HepG2 (cell line): ENCODE measurements at regions not wholly inside any gene's neighbourhood (a gene's known extent, or its start where the extent isn't known, plus 50 kb on each side); places are given as distances from the start of the nearest gene placed in this dataset.

Experiments
- ATAC-seq: fragments of 200-7000 bp; cut with Tn5 transposase; 3 replicates; pipeline ENCODE4 v1.9.1; 2020; ENCODE audit warnings: mild to moderate bottlenecking, moderate library complexity
- BruUV-seq: library from RNA; stranded (reverse); fragments of 400-500 nt; replicated peaks from 2 replicates; lab custom pipeline; 2021; lab: Mats Ljungman, UMichigan
- CTCF ChIA-PET: fragments of 300-600 bp; formaldehyde crosslinking; extraction: SDS; loops from one replicate; lab custom pipeline; 2021; ENCODE audit warnings: low total read pairs, inconsistent platforms, low intra/inter-chr PET ratio; lab: Yijun Ruan, JAX
- POLR2A ChIA-PET: fragments of 350-600 bp; sonication (Branson Sonifier 250); formaldehyde crosslinking; loops from one replicate; lab custom pipeline; 2020; ENCODE audit warnings: antibody characterized with exemption, inconsistent platforms; lab: Yijun Ruan, JAX
- DNase-seq: peaks from one replicate; pipeline ENCODE4 v3.0.0-alpha.2; 2015; ENCODE audit warnings: low spot score
- FAIRE-seq: peaks from 3 replicates; lab custom pipeline; 2011; peaks lifted over from hg19 to GRCh38; lab: Jason Lieb, UNC
- H2AFZ ChIP-seq: one replicate; pipeline ENCODE4 v1.6.1; 2011; ENCODE audit warnings: low read length, inconsistent platforms
- H3K27ac ChIP-seq: fragments of 300-600 bp; 3 replicates; pipeline ENCODE4 v1.8.0; 2011; ENCODE audit warnings: mixed run types, mild to moderate bottlenecking, mixed read lengths, low read length, inconsistent platforms; ENCODE audit not compliant: insufficient read depth; ENCODE audit errors: extremely low read length
- H3K27me3 ChIP-seq, 2 experiments: fragments of 200-600 bp in 1 of 2; 2 replicates in 1 of 2; 3 replicates in 1 of 2; pipeline versions ENCODE4 v1.6.0 to v1.8.0; 2011; ENCODE audit warnings: low read length in 2 of 2, mild to moderate bottlenecking in 2 of 2, moderate library complexity in 2 of 2, inconsistent platforms in 1 of 2; ENCODE audit not compliant: insufficient read depth in 2 of 2, control insufficient read depth in 1 of 2
- H3K36me3 ChIP-seq, 2 experiments: fragments of 200-600 bp in 1 of 2; replicated peaks in 1 of 2; 2 replicates in 1 of 2; 3 replicates in 1 of 2; pipeline versions ENCODE4 v1.5.1 to v1.8.0; 2011; ENCODE audit warnings: low read length in 2 of 2, inconsistent platforms in 1 of 2; ENCODE audit not compliant: insufficient read depth in 2 of 2, control insufficient read depth in 1 of 2
- H3K4me1 ChIP-seq: 2 replicates; pipeline ENCODE4 v1.5.1; 2012; ENCODE audit warnings: low read length, inconsistent platforms; ENCODE audit not compliant: insufficient read depth
- H3K4me2 ChIP-seq: 2 replicates; pipeline ENCODE4 v1.6.0; 2011; ENCODE audit warnings: low read depth, low read length, inconsistent platforms
- H3K4me3 ChIP-seq, 3 experiments: fragments of 200-600 bp in 1 of 3; sonication (generic), shearing (Covaris generic) in 1 of 3; replicated peaks in 1 of 3; 2 replicates each; pipeline ENCODE4 v1.5.1; 2011 to 2016; ENCODE audit warnings: low read length in 3 of 3, inconsistent platforms in 2 of 3, low read depth in 2 of 3, mild to moderate bottlenecking in 2 of 3, control low read depth in 1 of 3, mixed read lengths in 1 of 3; ENCODE audit not compliant: insufficient read depth in 1 of 3
- H3K79me2 ChIP-seq: one replicate; pipeline ENCODE4 v1.6.1; 2011; ENCODE audit warnings: low read length, inconsistent platforms; ENCODE audit not compliant: insufficient read depth
- H3K9ac ChIP-seq: 2 replicates; pipeline ENCODE4 v1.6.0; 2011; ENCODE audit warnings: mild to moderate bottlenecking, low read depth, low read length, inconsistent platforms; ENCODE audit not compliant: insufficient read depth
- H3K9me3 ChIP-seq: 2 replicates; pipeline ENCODE4 v1.5.1; 2012; ENCODE audit warnings: mild to moderate bottlenecking, low read length
- H4K20me1 ChIP-seq: 2 replicates; pipeline ENCODE4 v1.6.0; 2011; ENCODE audit warnings: inconsistent platforms, mild to moderate bottlenecking, low read length, moderate library complexity; ENCODE audit not compliant: insufficient read depth
- HOXA5 ChIP-seq: sonication (generic); formaldehyde crosslinking; IDR thresholded peaks from 2 replicates; pipeline ENCODE4 v1.4.0; 2020; ENCODE audit warnings: missing genetic modification reagents
- NONO ChIP-seq, 2 experiments: fragments of 450-650 bp in 1 of 2; sonication (generic) in 1 of 2; formaldehyde crosslinking in 1 of 2; IDR thresholded peaks in 1 of 2; conservative IDR thresholded peaks in 1 of 2; 2 replicates each; pipeline versions ENCODE4 v1.6.1 to v1.8.0; 2017 to 2022; ENCODE audit warnings: mild to moderate bottlenecking in 1 of 2, missing genetic modification reagents in 1 of 2, moderate library complexity in 1 of 2
- SRF ChIP-seq: IDR thresholded peaks from 2 replicates; pipeline ENCODE4 v1.6.1; 2011; ENCODE audit warnings: mild to moderate bottlenecking, low read depth, low read length, moderate library complexity
- TBX2 ChIP-seq: sonication (generic); formaldehyde crosslinking; IDR thresholded peaks from 2 replicates; pipeline ENCODE4 v1.5.0; 2020; ENCODE audit warnings: missing genetic modification reagents, mild to moderate bottlenecking, borderline replicate concordance
- ZFP90 ChIP-seq: sonication (generic); formaldehyde crosslinking; IDR thresholded peaks from 2 replicates; pipeline ENCODE4 v1.8.0; 2022; ENCODE audit warnings: missing genetic modification reagents, mild to moderate bottlenecking, inconsistent platforms, borderline replicate concordance
- ZNF768 ChIP-seq: sonication (generic); formaldehyde crosslinking; IDR thresholded peaks from 2 replicates; pipeline ENCODE4 v1.4.0; 2020; ENCODE audit warnings: missing genetic modification reagents
- WGBS: methylation state at CpG from one replicate; pipeline ENCODE4 v1.1.6; 2017; ENCODE audit warnings: low lambda C conversion rate; 5-methylcytosine and 5-hydroxymethylcytosine counted together
- in situ Hi-C: cut with HindIII; loops from 2 replicates; pipeline ENCODE4 v1.10.0; 2017; ENCODE audit warnings: low pct_unique_long_range_greater_than_20kb; ENCODE audit not compliant: extremely low pct_ligation_motif_present
- intact Hi-C: fragments of 100-400 bp; cut with micrococcal nuclease; formaldehyde crosslinking; loops from one replicate; pipeline ENCODE4 v1.10.0; 2022; ENCODE audit not compliant: unreplicated experiment
- TF ChIP-seq, protein P1 (sequence below): sonication (generic); formaldehyde crosslinking; IDR thresholded peaks from 2 replicates; pipeline ENCODE4 v1.4.0; 2020; ENCODE audit warnings: mild to moderate bottlenecking, missing genetic modification reagents
- TF ChIP-seq, protein P2 (sequence below): sonication (generic); formaldehyde crosslinking; IDR thresholded peaks from 2 replicates; pipeline ENCODE4 v1.4.0; 2020; ENCODE audit warnings: missing genetic modification reagents
- TF ChIP-seq, protein P3 (sequence below): sonication (generic); formaldehyde crosslinking; IDR thresholded peaks from 2 replicates; pipeline ENCODE4 v1.5.1; 2020; ENCODE audit warnings: missing genetic modification reagents, mild to moderate bottlenecking, borderline replicate concordance
- TF ChIP-seq, protein P4 (sequence below): sonication (generic); formaldehyde crosslinking; IDR thresholded peaks from 2 replicates; pipeline ENCODE4 v1.4.0; 2020; ENCODE audit warnings: missing genetic modification reagents

DNA sequence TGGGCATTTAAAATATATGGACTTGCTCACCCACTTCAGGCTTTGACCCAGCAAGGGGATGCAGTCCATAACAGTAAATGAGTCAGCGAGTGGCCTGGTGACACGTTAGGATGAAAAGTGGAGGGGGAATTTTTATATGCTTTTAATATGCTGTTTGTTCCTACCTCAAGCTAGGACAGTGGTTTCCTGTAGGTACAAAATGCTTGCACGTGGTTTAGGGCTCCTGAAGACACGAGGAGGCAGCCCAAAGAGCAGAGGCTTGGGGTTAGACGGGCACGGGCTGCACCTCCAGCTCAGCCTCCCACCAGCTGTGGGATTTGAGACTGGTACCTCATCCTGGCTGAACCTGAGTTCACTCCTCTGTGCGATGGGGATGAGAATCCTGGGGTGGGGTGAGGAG is 306.2 kb upstream of the CXCR4 start:
- POLR2A ChIA-PET: no interaction called here
- WGBS: 51% methylated on average over 7 of the region's 7 CpGs
- Histone ChIP-seq H2AFZ (no peak overlapping the region), H3K79me2 (no peaks in the 10 kb centered on the region), H3K4me1 (peaks cover 10% of the 10 kb centered on the region), H3K36me3 (no peaks in the 10 kb centered on the region), H3K4me2 (no peak overlapping the region), H4K20me1 (no peaks in the 10 kb centered on the region), H3K27me3 (peaks cover 5 to 45% of the 10 kb centered on the region in 2 experiments; a peak in 3 of 5 replicates), H3K9ac (no peak overlapping the region), H3K27ac (no peak overlapping the region)
- in situ Hi-C loops: loop anchor here (5.0 to 10.0 kb wide), 2 partner anchors 311 to 1413 kb away; no protein-coding TSS in a partner anchor
- intact Hi-C loops: loop anchor here (10.0 kb wide), 1 partner anchor 631 kb away; no protein-coding TSS in a partner anchor
- ATAC-seq (no peak), DNase-seq (no peak)
- BruUV-seq: no TSS peak
- TF ChIP-seq, protein P1, sequence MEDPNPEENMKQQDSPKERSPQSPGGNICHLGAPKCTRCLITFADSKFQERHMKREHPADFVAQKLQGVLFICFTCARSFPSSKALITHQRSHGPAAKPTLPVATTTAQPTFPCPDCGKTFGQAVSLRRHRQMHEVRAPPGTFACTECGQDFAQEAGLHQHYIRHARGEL: 0 out of 2 replicates have a peak, but pooled peaks have one; percentile 19
- no peak for TF ChIP-seq SRF
- TF ChIP-seq, all 625 proteins: peak for 1
- Histone ChIP-seq H3K9me3 (no peaks in the 10 kb centered on the region), H3K4me3 (no peak overlapping the region)
- CTCF ChIA-PET: interaction anchor here (1.4 to 2.0 kb wide), 2 partner anchors 313 to 1414 kb away, joined by 10 to 21 read pairs; no protein-coding TSS in a partner anchor
- FAIRE-seq: no peak

DNA sequence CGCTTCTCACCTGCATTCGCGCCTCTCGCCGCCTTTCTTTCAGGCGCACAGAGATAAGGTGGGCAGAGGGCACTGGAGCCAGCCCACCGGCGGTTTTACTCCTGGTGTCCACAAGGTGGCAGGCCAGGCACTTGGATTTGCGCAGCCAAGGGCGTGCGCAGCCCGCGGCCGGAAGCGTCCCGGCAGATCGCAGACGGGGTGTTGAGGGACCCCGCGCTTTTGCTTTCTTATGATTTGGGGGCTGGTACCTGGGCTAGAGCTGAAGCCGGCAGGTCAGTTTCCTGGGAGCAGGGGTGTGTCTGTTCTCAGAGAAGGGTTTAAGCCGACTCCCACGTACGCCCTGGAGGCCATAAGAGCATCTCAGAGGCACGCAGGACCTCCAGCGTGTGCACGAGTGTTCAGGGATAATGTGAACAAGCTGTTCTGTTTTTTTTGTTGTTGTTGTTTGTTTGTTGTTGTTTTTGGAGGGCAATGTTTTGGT is 305.6 kb upstream of the CXCR4 start:
- no TSS peak for BruUV-seq
- H3K4me3 ChIP-seq: peak overlapping the region in 2 of 3 experiments; percentile 11 to 64; a peak in 2 of 6 replicates
- FAIRE-seq (peak; percentile 8), ATAC-seq (peak; percentile 100), DNase-seq (peak; percentile 61)
- H3K27ac ChIP-seq: no peak overlapping the region
- peaks cover 5 to 45% of the 10 kb centered on the region in 2 experiments; a peak in 3 of 5 replicates for H3K27me3 ChIP-seq
- CTCF ChIA-PET: interaction anchor here (0.7 to 2.0 kb wide), 3 partner anchors 180 to 1415 kb away, joined by 3 to 21 read pairs (median 10); no protein-coding TSS in a partner anchor
- H4K20me1 ChIP-seq: no peaks in the 10 kb centered on the region
- peak overlapping the region; percentile 81 for H3K4me2 ChIP-seq
- no peak overlapping the region for H3K9ac ChIP-seq
- H3K9me3 ChIP-seq: no peaks in the 10 kb centered on the region
- no peaks in the 10 kb centered on the region for H3K36me3 ChIP-seq
- intact Hi-C loops: loop anchor here (1.0 to 10.0 kb wide), 4 partner anchors 314 to 1415 kb away; no protein-coding TSS in a partner anchor
- H2AFZ ChIP-seq: peak overlapping the region; percentile 65
- POLR2A ChIA-PET: no interaction called here
- H3K4me1 ChIP-seq: peaks cover 10% of the 10 kb centered on the region
- WGBS: 13% methylated on average over 15 of the region's 27 CpGs
- H3K79me2 ChIP-seq: no peaks in the 10 kb centered on the region
- in situ Hi-C loops: loop anchor here (5.0 to 10.0 kb wide), 2 partner anchors 311 to 1414 kb away; no protein-coding TSS in a partner anchor
- TF ChIP-seq, protein P2, sequence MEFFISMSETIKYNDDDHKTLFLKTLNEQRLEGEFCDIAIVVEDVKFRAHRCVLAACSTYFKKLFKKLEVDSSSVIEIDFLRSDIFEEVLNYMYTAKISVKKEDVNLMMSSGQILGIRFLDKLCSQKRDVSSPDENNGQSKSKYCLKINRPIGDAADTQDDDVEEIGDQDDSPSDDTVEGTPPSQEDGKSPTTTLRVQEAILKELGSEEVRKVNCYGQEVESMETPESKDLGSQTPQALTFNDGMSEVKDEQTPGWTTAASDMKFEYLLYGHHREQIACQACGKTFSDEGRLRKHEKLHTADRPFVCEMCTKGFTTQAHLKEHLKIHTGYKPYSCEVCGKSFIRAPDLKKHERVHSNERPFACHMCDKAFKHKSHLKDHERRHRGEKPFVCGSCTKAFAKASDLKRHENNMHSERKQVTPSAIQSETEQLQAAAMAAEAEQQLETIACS (CRISPR knock-in tag): no peak
- TF ChIP-seq ZFP90 (CRISPR knock-in tag): peak; percentile 53; the same call in 1 of the 2 replicates
- TF ChIP-seq HOXA5: 0 out of 2 replicates have a peak, but pooled peaks have one; percentile 50
- TF ChIP-seq TBX2: peak; percentile 64
- TF ChIP-seq, protein P3, sequence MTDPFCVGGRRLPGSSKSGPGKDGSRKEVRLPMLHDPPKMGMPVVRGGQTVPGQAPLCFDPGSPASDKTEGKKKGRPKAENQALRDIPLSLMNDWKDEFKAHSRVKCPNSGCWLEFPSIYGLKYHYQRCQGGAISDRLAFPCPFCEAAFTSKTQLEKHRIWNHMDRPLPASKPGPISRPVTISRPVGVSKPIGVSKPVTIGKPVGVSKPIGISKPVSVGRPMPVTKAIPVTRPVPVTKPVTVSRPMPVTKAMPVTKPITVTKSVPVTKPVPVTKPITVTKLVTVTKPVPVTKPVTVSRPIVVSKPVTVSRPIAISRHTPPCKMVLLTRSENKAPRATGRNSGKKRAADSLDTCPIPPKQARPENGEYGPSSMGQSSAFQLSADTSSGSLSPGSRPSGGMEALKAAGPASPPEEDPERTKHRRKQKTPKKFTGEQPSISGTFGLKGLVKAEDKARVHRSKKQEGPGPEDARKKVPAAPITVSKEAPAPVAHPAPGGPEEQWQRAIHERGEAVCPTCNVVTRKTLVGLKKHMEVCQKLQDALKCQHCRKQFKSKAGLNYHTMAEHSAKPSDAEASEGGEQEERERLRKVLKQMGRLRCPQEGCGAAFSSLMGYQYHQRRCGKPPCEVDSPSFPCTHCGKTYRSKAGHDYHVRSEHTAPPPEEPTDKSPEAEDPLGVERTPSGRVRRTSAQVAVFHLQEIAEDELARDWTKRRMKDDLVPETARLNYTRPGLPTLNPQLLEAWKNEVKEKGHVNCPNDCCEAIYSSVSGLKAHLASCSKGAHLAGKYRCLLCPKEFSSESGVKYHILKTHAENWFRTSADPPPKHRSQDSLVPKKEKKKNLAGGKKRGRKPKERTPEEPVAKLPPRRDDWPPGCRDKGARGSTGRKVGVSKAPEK (CRISPR knock-in tag): peak; percentile 45; the same call in 1 of the 2 replicates
- no peak for TF ChIP-seq NONO (IDR thresholded peaks at IDR 0.05)
- TF ChIP-seq NONO (CRISPR knock-in tag; conservative IDR thresholded peaks at IDR 0.05): peak; percentile 50; the same call in 1 of the 2 replicates
- TF ChIP-seq, protein P4, sequence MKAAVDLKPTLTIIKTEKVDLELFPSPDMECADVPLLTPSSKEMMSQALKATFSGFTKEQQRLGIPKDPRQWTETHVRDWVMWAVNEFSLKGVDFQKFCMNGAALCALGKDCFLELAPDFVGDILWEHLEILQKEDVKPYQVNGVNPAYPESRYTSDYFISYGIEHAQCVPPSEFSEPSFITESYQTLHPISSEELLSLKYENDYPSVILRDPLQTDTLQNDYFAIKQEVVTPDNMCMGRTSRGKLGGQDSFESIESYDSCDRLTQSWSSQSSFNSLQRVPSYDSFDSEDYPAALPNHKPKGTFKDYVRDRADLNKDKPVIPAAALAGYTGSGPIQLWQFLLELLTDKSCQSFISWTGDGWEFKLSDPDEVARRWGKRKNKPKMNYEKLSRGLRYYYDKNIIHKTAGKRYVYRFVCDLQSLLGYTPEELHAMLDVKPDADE (CRISPR knock-in tag): no peak
- peak; percentile 59; the same call in 1 of the 2 replicates for TF ChIP-seq ZNF768 (CRISPR knock-in tag)
